Fibroblast of mammary gland (primary cell): ENCODE measurements at regions not wholly inside any gene's neighbourhood (a gene's known extent, or its start where the extent isn't known, plus 50 kb on each side); places are given as distances from the start of the nearest gene placed in this dataset.

Experiments used
- DNase-seq: peaks from one replicate; pipeline ENCODE4 v3.0.0-alpha.2; 2010; ENCODE audit warnings: low read depth
- H3K4me3 ChIP-seq: 2 replicates; pipeline ENCODE4 v1.5.1; 2011; ENCODE audit warnings: low read depth, mild to moderate bottlenecking, low read length, moderate library complexity; ENCODE audit not compliant: control insufficient read depth
- TF ChIP-seq, protein P1 (sequence below): conservative IDR thresholded peaks from 2 replicates; pipeline ENCODE4 v1.5.1; 2011; ENCODE audit warnings: low read depth, low read length, inconsistent platforms; ENCODE audit not compliant: control insufficient read depth, insufficient read depth

DNA sequence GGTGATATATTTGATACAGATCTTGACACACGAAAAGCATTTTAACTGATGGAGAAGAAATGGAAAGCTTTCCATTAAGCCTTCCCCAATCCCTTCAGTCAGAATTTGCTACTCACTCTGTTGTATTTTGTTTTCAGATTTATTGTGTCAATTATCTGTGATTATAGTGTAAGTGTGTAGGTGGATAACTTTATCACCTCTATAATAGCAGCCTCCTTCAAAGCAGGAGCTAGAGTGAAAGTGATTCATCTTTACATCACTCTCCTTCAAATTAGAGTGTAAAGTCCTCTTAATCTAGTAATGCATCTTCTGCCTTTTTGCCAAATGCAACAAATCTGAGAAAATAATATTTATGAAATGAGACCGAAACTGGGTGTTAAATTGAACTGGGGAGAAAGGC is 459.7 kb upstream of the ZP4 start:
- no peak for DNase-seq
- TF ChIP-seq, protein P1, sequence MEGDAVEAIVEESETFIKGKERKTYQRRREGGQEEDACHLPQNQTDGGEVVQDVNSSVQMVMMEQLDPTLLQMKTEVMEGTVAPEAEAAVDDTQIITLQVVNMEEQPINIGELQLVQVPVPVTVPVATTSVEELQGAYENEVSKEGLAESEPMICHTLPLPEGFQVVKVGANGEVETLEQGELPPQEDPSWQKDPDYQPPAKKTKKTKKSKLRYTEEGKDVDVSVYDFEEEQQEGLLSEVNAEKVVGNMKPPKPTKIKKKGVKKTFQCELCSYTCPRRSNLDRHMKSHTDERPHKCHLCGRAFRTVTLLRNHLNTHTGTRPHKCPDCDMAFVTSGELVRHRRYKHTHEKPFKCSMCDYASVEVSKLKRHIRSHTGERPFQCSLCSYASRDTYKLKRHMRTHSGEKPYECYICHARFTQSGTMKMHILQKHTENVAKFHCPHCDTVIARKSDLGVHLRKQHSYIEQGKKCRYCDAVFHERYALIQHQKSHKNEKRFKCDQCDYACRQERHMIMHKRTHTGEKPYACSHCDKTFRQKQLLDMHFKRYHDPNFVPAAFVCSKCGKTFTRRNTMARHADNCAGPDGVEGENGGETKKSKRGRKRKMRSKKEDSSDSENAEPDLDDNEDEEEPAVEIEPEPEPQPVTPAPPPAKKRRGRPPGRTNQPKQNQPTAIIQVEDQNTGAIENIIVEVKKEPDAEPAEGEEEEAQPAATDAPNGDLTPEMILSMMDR = no peak

DNA sequence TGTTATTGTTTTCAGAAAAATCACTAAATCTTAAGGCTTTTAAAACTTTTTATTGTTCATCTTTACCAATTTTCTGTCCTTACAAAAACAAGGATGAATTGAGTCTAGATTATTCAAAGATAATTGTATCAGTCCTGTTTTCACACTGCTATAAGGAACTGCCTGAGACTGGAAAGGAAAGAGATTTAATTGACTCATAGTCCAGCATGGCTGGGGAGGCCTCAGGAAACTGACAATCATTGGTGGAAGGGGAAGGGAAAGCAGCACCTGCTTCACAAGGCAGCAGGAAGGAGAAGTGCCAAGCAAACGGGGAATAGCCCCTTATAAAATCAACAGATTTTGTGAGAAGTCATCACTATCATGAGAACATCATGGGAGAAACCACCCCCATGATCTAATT is 455.6 kb upstream of the ZP4 start:
- H3K4me3 ChIP-seq = no peak overlapping the region
- TF ChIP-seq, protein P1 = no peak
- no peak for DNase-seq

More for the DNA sequence above, 459.7 kb upstream of the ZP4 start:
- H3K4me3 ChIP-seq = no peak overlapping the region

DNA sequence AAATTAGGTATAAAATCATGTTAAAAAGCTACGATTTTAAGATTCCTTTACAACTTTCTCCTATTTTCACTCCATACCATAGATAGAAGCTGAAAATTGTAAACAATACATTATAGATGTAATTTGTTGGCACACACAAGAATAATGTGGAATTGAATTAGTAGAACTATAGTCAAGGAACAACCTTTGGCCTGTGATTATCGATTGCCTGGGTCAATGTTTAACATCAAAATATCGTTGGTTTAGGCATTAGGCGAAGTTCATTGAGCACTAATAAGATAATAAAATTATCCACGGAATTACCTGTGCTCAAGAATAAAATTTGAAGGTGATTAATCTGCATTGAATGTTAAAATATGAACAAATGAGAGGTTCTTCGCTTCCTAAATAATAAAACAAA is 455.1 kb upstream of the ZP4 start:
- DNase-seq = no peak
- no peak overlapping the region for H3K4me3 ChIP-seq
- TF ChIP-seq, protein P1 = no peak

DNA sequence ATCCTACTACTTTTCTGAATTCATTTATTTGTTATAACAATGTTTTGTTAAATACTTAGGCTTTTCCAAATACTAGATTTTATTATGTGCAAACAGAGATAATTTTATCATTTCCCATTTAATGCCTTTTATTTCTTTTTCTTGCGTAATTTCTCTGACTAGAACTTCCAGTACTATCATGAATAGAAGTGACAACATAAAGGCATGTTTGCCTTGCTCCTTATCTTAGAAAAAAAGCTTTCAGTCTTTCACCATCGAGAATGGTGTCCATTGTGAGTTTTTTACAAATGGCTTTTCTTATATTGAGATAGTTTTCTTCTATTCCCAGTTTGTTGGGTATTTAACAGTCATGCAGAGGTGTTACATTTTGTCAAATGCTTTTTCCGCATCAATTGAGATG is 453.1 kb upstream of the ZP4 start:
- no peak overlapping the region for H3K4me3 ChIP-seq
- TF ChIP-seq, protein P1 = no peak
- no peak for DNase-seq

DNA sequence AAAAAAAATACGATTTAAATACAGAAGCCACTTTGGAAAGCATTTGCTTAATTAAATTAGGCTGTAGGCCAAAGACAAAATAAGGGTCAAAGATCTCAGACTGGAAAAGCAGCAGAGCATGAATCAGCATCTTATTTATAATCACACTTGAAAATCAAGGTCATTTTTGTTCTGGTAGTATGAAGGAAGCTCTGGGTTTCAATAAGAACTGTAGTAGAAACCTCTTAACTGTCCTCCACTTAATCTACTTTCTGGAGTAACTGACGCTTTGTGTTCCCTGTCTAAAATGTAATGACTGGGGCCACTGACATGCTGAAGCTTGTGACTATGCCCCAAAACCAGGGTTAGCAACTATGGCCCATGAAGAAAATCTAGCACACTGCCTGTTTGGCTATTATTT is 450.7 kb upstream of the ZP4 start:
- TF ChIP-seq, protein P1 = no peak
- DNase-seq = no peak

DNA sequence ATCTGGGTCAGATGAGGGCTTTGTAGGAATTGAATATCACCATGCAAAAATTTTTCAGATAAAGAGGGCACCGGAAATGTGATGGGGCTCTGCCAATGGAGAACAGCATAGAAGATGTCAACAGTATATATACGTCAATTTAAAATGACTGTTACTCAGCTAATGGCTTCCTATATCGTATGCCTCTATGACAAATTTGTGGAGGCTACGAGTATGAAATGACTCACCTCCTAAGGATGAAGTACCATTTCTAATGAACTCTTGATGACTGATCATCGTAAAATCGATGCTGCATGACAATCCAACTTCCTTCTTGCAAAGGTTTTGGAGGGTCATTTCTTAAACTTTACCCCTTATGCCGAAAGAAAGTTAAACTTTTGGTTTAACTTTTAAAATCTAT is 450.3 kb upstream of the ZP4 start:
- TF ChIP-seq, protein P1 = no peak
- no peak overlapping the region for H3K4me3 ChIP-seq
- peak; percentile 0 for DNase-seq

More for the DNA sequence above, 450.7 kb upstream of the ZP4 start:
- no peak overlapping the region for H3K4me3 ChIP-seq

DNA sequence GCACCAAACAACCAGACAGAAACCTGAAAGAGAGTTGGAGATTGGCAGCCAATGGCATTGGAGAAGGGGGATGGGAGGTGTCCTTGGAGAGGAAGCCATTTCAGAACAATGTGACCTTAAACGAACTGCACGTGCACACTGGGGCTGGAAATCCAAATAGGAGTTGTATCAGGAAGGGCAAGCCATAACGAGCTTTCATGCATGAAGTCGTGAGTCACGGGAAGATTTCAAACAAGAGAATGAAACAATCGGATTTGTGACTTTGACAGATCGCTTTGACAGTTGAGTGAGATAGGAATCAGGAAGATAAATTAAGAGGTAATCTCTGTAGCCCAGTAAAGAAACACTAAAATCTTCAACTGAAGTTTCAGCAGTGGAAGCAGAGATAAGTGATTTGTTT is 445.8 kb upstream of the ZP4 start:
- DNase-seq = no peak
- TF ChIP-seq, protein P1 = no peak
- no peak overlapping the region for H3K4me3 ChIP-seq
